NB4 (cell line): ENCODE measurements at regions not wholly inside any gene's neighbourhood (a gene's known extent, or its start where the extent isn't known, plus 50 kb on each side); places are given as distances from the start of the nearest gene placed in this dataset.

Experiments used
- POLR2A ChIP-seq: IDR thresholded peaks from 2 replicates; pipeline ENCODE4 v1.6.1; 2011; ENCODE audit warnings: mild to moderate bottlenecking; ENCODE audit not compliant: insufficient read length; ENCODE audit errors: extremely low read depth
- TF ChIP-seq, protein P1 (sequence below): IDR thresholded peaks from one replicate; pipeline ENCODE4 v1.5.1; 2012; ENCODE audit warnings: low read depth, low read length
- TF ChIP-seq, protein P2 (sequence below): IDR thresholded peaks from 2 replicates; pipeline ENCODE4 v1.6.1; 2011; ENCODE audit warnings: low read depth, low read length

DNA sequence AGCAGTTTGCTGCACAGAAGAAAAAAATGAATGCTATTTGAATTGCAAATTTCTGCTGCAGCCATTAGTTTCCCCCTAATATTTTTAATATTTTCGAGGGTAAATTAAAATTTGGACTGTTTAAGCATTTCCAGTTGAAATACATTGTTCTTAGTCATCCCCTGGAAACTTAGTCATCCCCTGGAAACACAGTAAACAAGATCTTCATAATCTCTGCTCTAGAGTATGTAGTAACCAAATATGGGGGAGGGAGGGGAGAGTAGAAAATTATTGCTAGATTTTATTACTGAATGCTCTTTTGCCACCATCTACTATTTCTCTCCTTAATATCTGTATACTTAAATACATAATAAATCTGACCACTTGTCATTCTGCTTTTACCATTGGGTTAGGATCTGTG is 1053.3 kb downstream of the SORCS1 start:
- TF ChIP-seq, protein P1, sequence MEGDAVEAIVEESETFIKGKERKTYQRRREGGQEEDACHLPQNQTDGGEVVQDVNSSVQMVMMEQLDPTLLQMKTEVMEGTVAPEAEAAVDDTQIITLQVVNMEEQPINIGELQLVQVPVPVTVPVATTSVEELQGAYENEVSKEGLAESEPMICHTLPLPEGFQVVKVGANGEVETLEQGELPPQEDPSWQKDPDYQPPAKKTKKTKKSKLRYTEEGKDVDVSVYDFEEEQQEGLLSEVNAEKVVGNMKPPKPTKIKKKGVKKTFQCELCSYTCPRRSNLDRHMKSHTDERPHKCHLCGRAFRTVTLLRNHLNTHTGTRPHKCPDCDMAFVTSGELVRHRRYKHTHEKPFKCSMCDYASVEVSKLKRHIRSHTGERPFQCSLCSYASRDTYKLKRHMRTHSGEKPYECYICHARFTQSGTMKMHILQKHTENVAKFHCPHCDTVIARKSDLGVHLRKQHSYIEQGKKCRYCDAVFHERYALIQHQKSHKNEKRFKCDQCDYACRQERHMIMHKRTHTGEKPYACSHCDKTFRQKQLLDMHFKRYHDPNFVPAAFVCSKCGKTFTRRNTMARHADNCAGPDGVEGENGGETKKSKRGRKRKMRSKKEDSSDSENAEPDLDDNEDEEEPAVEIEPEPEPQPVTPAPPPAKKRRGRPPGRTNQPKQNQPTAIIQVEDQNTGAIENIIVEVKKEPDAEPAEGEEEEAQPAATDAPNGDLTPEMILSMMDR, result no peak
- TF ChIP-seq POLR2A, result no peak
- TF ChIP-seq, protein P2, sequence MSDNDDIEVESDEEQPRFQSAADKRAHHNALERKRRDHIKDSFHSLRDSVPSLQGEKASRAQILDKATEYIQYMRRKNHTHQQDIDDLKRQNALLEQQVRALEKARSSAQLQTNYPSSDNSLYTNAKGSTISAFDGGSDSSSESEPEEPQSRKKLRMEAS, result no peak
